C4-2B (cell line): ENCODE measurements at regions not wholly inside any gene's neighbourhood (a gene's known extent, or its start where the extent isn't known, plus 50 kb on each side); places are given as distances from the start of the nearest gene placed in this dataset.
"Not testable (repeated sequence)": the region's sequence is repeated elsewhere in the genome, so short reads cannot be mapped to it uniquely, and the experiment has no call there.

ENCODE experiments used
- ZFX ChIP-seq: fragments of 450-650 bp; IDR thresholded peaks from 2 replicates; pipeline ENCODE4 v1.6.1; 2017
- TF ChIP-seq, protein P1 (sequence below): fragments of 450-650 bp; conservative IDR thresholded peaks from 2 replicates; pipeline ENCODE4 v1.5.1; 2017; ENCODE audit warnings: mild to moderate bottlenecking

DNA sequence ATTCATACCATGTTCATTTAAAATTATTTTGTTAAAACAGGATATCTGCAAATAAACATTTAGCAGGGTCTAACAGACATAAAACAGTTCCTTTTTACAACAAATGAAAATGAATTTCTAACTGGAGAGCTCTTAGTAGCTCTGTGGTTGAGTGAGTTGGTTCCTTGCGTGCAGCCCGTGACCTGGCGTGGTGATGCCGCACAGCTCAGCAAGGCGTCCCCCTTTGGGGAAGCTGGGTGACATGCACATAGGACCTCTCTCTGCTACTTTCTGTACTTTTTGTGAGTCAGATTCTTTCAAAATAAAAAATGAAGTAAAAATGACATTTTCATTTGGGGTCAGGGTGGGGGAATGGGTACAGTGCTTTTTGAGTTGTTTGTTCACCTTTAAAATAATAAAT is 75.9 kb downstream of the NPIPB11 start:
- TF ChIP-seq, protein P1, sequence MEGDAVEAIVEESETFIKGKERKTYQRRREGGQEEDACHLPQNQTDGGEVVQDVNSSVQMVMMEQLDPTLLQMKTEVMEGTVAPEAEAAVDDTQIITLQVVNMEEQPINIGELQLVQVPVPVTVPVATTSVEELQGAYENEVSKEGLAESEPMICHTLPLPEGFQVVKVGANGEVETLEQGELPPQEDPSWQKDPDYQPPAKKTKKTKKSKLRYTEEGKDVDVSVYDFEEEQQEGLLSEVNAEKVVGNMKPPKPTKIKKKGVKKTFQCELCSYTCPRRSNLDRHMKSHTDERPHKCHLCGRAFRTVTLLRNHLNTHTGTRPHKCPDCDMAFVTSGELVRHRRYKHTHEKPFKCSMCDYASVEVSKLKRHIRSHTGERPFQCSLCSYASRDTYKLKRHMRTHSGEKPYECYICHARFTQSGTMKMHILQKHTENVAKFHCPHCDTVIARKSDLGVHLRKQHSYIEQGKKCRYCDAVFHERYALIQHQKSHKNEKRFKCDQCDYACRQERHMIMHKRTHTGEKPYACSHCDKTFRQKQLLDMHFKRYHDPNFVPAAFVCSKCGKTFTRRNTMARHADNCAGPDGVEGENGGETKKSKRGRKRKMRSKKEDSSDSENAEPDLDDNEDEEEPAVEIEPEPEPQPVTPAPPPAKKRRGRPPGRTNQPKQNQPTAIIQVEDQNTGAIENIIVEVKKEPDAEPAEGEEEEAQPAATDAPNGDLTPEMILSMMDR: not testable (repeated sequence)
- not testable (repeated sequence) for TF ChIP-seq ZFX
